Right hindlimb (tissue), 1 donor: ENCODE measurements at regions not wholly inside any gene's neighbourhood (a gene's known extent, or its start where the extent isn't known, plus 50 kb on each side); places are given as distances from the start of the nearest gene placed in this dataset.

Source experiments
- DNase-seq: peaks from one replicate; pipeline ENCODE4 v3.0.0-alpha.2; 2018

- DNase-seq: no peak
Observed at GRCh38 chr6:19424853-19425252, 412.3 kb upstream of the ID4 start.

GRCh38 chr6:19427548-19427947 lies 409.6 kb upstream of the ID4 start:
- no peak for DNase-seq

GRCh38 chr6:19432966-19433498 lies 404.1 kb upstream of the ID4 start:
- peak; percentile 18 for DNase-seq

- DNase-seq: no peak
Observed at GRCh38 chr6:19434065-19434464, 403.1 kb upstream of the ID4 start.

GRCh38 chr6:19435755-19436154 lies 401.4 kb upstream of the ID4 start:
- no peak for DNase-seq

- DNase-seq: no peak
Observed at GRCh38 chr6:19438566-19439353, 398.4 kb upstream of the ID4 start.

GRCh38 chr6:19440531-19440930 lies 396.6 kb upstream of the ID4 start:
- no peak for DNase-seq

GRCh38 chr6:19443411-19443810 lies 393.8 kb upstream of the ID4 start:
- no peak for DNase-seq

- DNase-seq: no peak
Observed at GRCh38 chr6:19444041-19444440, 393.1 kb upstream of the ID4 start.

- no peak for DNase-seq
Observed at GRCh38 chr6:19444481-19444880, 392.7 kb upstream of the ID4 start.

- no peak for DNase-seq
Observed at GRCh38 chr6:19446570-19446969, 390.6 kb upstream of the ID4 start.

GRCh38 chr6:19450651-19451050 lies 386.5 kb upstream of the ID4 start:
- no peak for DNase-seq

GRCh38 chr6:19452495-19452894 lies 384.7 kb upstream of the ID4 start:
- DNase-seq: no peak

GRCh38 chr6:19454001-19454720 lies 383.0 kb upstream of the ID4 start:
- no peak for DNase-seq

- DNase-seq: no peak
Observed at GRCh38 chr6:19454721-19455392, 382.3 kb upstream of the ID4 start.

- no peak for DNase-seq
Observed at GRCh38 chr6:19463250-19463649, 373.9 kb upstream of the ID4 start.

- DNase-seq: no peak
Observed at GRCh38 chr6:19463925-19464324, 373.2 kb upstream of the ID4 start.

GRCh38 chr6:19465256-19465655 lies 371.9 kb upstream of the ID4 start:
- no peak for DNase-seq

- no peak for DNase-seq
Observed at GRCh38 chr6:19465760-19466159, 371.4 kb upstream of the ID4 start.

GRCh38 chr6:19470333-19470732 lies 366.8 kb upstream of the ID4 start:
- no peak for DNase-seq

GRCh38 chr6:19472153-19472552 lies 365.0 kb upstream of the ID4 start:
- DNase-seq: no peak

- DNase-seq: no peak
Observed at GRCh38 chr6:19472850-19473249, 364.3 kb upstream of the ID4 start.

GRCh38 chr6:19477563-19477962 lies 359.6 kb upstream of the ID4 start:
- no peak for DNase-seq

- DNase-seq: no peak
Observed at GRCh38 chr6:19478273-19478672, 358.9 kb upstream of the ID4 start.
